ENCODE measurements at regions not wholly inside any gene's neighbourhood (a gene's known extent, or its start where the extent isn't known, plus 50 kb on each side); places are given as distances from the start of the nearest gene placed in this dataset.
A peak's percentile ranks its signal among the peaks of the same experiment; 100 is the strongest.

DNA sequence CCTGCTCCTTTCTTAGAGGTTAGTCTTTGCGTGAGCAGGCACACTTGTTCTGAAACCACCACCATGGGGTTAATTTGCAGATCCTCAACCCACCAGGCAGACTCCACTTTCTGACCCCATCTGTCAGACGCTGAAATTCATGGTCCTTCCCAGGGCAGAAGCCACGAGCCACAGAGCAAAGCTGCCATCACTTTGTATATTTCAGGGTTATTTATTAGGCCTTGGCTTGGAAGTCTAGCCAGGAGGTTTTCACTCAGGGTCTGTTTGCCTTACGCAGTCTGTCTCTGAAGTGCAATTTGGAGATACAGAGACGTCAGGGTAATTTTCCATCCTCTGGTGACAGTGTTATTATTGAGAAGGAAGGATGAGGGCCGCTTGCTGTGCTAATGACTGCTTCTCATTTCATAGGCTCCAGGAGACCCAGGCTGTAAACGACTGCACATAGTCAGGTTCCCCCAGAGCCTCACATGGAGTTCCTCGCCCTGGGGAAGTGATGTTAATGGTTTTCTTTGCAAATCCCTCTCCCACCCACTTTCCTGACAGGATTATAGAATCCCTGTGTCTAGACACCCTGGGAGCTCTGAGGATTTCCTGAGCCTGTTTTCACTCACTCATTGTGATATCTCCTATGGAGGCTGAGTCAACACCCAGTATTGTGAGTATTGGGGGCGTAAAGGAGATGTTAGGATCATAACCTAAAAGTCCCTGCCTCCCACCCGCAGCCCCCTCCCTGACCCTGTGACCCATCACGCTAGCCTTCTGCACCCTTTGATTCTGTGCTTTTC, 269.0 kb downstream of the ABCC12 start:
- peaks cover 3% of the 10 kb centered on the region for H3K9me3 Mint-ChIP-seq
- TF ChIP-seq, protein P1, sequence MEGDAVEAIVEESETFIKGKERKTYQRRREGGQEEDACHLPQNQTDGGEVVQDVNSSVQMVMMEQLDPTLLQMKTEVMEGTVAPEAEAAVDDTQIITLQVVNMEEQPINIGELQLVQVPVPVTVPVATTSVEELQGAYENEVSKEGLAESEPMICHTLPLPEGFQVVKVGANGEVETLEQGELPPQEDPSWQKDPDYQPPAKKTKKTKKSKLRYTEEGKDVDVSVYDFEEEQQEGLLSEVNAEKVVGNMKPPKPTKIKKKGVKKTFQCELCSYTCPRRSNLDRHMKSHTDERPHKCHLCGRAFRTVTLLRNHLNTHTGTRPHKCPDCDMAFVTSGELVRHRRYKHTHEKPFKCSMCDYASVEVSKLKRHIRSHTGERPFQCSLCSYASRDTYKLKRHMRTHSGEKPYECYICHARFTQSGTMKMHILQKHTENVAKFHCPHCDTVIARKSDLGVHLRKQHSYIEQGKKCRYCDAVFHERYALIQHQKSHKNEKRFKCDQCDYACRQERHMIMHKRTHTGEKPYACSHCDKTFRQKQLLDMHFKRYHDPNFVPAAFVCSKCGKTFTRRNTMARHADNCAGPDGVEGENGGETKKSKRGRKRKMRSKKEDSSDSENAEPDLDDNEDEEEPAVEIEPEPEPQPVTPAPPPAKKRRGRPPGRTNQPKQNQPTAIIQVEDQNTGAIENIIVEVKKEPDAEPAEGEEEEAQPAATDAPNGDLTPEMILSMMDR (conservative IDR thresholded peaks at IDR 0.05): no peak
- H3K27me3 Mint-ChIP-seq (ENCODE audit: low read depth): no peaks in the 10 kb centered on the region
- peaks cover 77% of the 10 kb centered on the region for H3K4me1 Mint-ChIP-seq
- no peak for DNase-seq (ENCODE audit: low read depth, low spot score)
- no peaks in the 10 kb centered on the region for H3K36me3 Mint-ChIP-seq (ENCODE audit: low read depth)
- peak overlapping the region; percentile 86 for H3K27ac Mint-ChIP-seq (ENCODE audit: unreplicated experiment)
- H3K4me3 Mint-ChIP-seq: peak overlapping the region; percentile 67

DNA sequence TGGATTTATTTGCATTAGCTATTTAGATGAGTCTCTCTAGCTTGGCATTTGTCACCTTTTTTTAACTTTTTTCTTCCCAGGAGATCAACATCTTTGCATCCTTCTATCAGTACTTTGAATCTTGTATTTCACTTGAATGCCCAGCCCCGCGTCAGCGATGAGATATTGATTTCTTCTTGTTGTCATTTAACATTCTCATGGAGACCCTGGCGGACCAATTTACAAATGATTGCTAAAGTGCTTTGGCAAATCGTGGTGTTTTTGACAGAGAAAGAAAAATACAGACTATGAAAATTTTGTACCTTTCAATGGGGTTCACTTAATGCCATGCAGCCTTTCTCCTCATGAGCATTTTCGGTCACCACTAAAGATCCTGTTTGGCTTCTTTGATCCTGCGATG, 269.7 kb downstream of the ABCC12 start:
- Mint-ChIP-seq H3K4me1 (peaks cover 71% of the 10 kb centered on the region), H3K27ac (ENCODE audit: unreplicated experiment) (peak overlapping the region; percentile 81), H3K36me3 (ENCODE audit: low read depth) (no peaks in the 10 kb centered on the region), H3K27me3 (ENCODE audit: low read depth) (no peaks in the 10 kb centered on the region), H3K4me3 (peak overlapping the region; percentile 4), H3K9me3 (peaks cover 3% of the 10 kb centered on the region)
- TF ChIP-seq, protein P1 (conservative IDR thresholded peaks at IDR 0.05): no peak
- DNase-seq (ENCODE audit: low read depth, low spot score): no peak

DNA sequence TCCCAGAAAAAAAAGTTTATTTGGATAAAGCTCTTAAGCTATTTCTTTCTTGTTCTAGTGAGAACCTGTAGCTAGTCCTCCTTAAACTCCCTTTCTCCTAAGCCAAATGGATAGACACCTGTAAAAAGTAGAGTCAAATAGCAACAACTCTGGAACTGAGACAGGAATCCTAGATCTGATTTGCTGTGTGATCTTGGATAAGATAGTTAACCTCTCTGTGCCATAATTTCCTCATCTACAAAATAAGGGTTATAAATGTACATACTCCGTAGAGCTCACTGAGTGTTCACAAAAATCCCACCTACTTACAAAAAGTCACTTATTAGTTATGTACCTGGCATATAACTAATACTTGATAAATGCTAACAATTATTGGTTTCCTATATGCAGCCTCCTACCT, 270.3 kb downstream of the ABCC12 start:
- Mint-ChIP-seq H3K36me3 (ENCODE audit: low read depth) (no peaks in the 10 kb centered on the region), H3K9me3 (peaks cover 5% of the 10 kb centered on the region), H3K27me3 (ENCODE audit: low read depth) (no peaks in the 10 kb centered on the region), H3K4me3 (no peak overlapping the region), H3K27ac (ENCODE audit: unreplicated experiment) (no peak overlapping the region), H3K4me1 (peaks cover 69% of the 10 kb centered on the region)
- DNase-seq (ENCODE audit: low read depth, low spot score): no peak
- TF ChIP-seq, protein P1 (conservative IDR thresholded peaks at IDR 0.05): no peak

DNA sequence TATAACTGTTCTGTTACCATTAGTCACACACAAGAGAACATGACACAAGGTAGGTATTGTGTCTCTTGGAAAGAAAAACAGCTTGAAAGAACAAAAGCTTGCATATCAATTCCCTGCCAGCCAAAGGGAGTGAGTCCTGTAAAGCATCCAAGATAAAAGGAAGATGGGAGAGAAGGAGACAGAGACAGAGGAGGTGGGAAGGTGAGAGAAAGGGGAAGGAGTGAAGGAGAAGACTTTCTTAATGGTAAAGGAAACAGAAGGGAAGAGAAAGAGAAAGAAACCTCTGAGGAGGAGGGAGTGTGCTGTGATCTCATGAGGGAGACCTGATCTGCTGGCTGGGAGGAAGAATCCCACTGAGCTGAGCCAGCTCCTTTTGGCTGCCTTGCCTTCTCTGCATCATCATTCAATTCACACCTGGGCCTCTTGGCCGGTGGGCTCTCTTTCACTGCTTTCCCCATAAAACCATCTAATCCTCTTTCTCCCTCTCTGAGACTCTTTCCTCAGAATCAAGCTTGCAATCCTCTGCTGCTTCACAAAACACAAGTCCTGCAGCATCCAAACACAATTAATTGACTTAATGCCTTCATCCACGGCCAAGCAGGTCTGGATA, 271.6 kb downstream of the ABCC12 start:
- no peaks in the 10 kb centered on the region for H3K27me3 Mint-ChIP-seq (ENCODE audit: low read depth)
- no peaks in the 10 kb centered on the region for H3K36me3 Mint-ChIP-seq (ENCODE audit: low read depth)
- peak overlapping the region; percentile 30 for H3K27ac Mint-ChIP-seq (ENCODE audit: unreplicated experiment)
- H3K9me3 Mint-ChIP-seq: peaks cover 5% of the 10 kb centered on the region
- DNase-seq (ENCODE audit: low read depth, low spot score): no peak
- no peak overlapping the region for H3K4me3 Mint-ChIP-seq
- TF ChIP-seq, protein P1 (conservative IDR thresholded peaks at IDR 0.05): no peak
- H3K4me1 Mint-ChIP-seq: peaks cover 57% of the 10 kb centered on the region

DNA sequence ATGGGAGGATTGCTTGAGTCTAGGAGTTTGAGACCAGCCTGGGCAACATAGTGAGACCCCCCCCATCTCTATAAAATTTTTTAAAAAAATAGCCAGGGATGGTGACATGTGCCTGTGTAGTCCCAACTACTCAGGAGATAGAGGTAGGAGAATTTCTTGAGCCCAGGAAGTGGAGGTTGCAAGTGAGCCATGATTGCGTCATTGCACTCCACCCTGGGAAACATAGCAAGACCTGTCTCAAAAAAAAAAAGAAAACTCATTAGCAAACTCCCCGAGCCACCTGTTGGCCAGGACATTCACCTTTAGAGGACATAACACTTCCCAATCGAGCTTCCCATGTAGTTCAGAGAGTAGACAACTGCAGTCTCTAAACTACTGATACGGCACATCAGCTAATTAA, 274.2 kb downstream of the ABCC12 start:
- DNase-seq (ENCODE audit: low read depth, low spot score): no peak
- TF ChIP-seq, protein P1 (conservative IDR thresholded peaks at IDR 0.05): no peak
- Mint-ChIP-seq H3K27me3 (ENCODE audit: low read depth) (no peaks in the 10 kb centered on the region), H3K4me1 (peaks cover 32% of the 10 kb centered on the region), H3K36me3 (ENCODE audit: low read depth) (no peaks in the 10 kb centered on the region), H3K9me3 (peaks cover 5% of the 10 kb centered on the region), H3K27ac (ENCODE audit: unreplicated experiment) (no peak overlapping the region), H3K4me3 (no peak overlapping the region)

Data from neural crest cell (in vitro differentiated cells).